Kidney (tissue), 13 donors: ENCODE measurements at regions not wholly inside any gene's neighbourhood (a gene's known extent, or its start where the extent isn't known, plus 50 kb on each side); places are given as distances from the start of the nearest gene placed in this dataset.
A peak's percentile ranks its signal among the peaks of the same experiment; 100 is the strongest.

Experiments
- DNase-seq, 5 donors: peaks; one replicate each; pipeline ENCODE4 v3.0.0-alpha.2; 2013 to 2020
- FAIRE-seq: peaks from 2 replicates; lab custom pipeline; 2012; peaks lifted over from hg19 to GRCh38; lab: Jason Lieb, UNC
- H3K27ac ChIP-seq, 2 donors: one replicate each; pipeline ENCODE4 v1.7.0; 2013; ENCODE audit warnings: low read depth in 2 of 2, low read length in 2 of 2, inconsistent platforms in 1 of 2
- H3K27me3 ChIP-seq: one replicate; pipeline ENCODE4 v1.7.1; 2013; ENCODE audit warnings: low read length, inconsistent platforms; ENCODE audit not compliant: control insufficient read depth, insufficient read depth
- H3K36me3 ChIP-seq, 3 donors: one replicate each; pipeline versions ENCODE4 v1.7.0 to v1.7.1; 2013; ENCODE audit warnings: low read length in 3 of 3, control low read depth in 1 of 3, inconsistent platforms in 1 of 3; ENCODE audit not compliant: insufficient read depth in 3 of 3, control insufficient read depth in 2 of 3
- H3K4me1 ChIP-seq, 3 donors: one replicate each; pipeline versions ENCODE4 v1.7.0 to v1.7.1; 2013; ENCODE audit warnings: low read length in 3 of 3, inconsistent platforms in 1 of 3, low read depth in 1 of 3; ENCODE audit not compliant: control insufficient read depth in 2 of 3, insufficient read depth in 2 of 3
- H3K4me3 ChIP-seq, 3 donors: one replicate each; pipeline versions ENCODE4 v1.7.0 to v1.8.1; 2013; ENCODE audit warnings: low read length in 3 of 3, control low read depth in 1 of 3, inconsistent platforms in 1 of 3
- H3K9ac ChIP-seq, 3 donors: one replicate each; pipeline versions ENCODE4 v1.7.0 to v1.7.1; 2013; ENCODE audit warnings: low read length in 3 of 3, control low read depth in 1 of 3, inconsistent platforms in 1 of 3
- H3K9me3 ChIP-seq, 3 donors: one replicate each; pipeline versions ENCODE4 v1.7.0 to v1.7.1; 2013; ENCODE audit warnings: low read length in 3 of 3, control low read depth in 1 of 3, inconsistent platforms in 1 of 3; ENCODE audit not compliant: control insufficient read depth in 2 of 3, insufficient read depth in 1 of 3
- intact Hi-C: fragments of 100-400 bp; cut with DNase I; formaldehyde crosslinking; loops from one replicate; pipeline ENCODE4 v1.11.1; 2022
- TF ChIP-seq, protein P1 (sequence below): IDR thresholded peaks from 3 replicates; pipeline ENCODE4 v1.5.1; 2012; ENCODE audit warnings: mild to moderate bottlenecking, moderate library complexity, borderline replicate concordance; ENCODE audit not compliant: insufficient read depth; ENCODE audit errors: extremely low read depth
- donor health status: control.
- donor health status: control.
- donor health status: control.
- donor health status: control.
- donor health status: control.
- donor health status: DM: yes; HTN: yes; CAD: no.
- donor health status: Normal renal cell carcinoma (clear cell type).

DNA sequence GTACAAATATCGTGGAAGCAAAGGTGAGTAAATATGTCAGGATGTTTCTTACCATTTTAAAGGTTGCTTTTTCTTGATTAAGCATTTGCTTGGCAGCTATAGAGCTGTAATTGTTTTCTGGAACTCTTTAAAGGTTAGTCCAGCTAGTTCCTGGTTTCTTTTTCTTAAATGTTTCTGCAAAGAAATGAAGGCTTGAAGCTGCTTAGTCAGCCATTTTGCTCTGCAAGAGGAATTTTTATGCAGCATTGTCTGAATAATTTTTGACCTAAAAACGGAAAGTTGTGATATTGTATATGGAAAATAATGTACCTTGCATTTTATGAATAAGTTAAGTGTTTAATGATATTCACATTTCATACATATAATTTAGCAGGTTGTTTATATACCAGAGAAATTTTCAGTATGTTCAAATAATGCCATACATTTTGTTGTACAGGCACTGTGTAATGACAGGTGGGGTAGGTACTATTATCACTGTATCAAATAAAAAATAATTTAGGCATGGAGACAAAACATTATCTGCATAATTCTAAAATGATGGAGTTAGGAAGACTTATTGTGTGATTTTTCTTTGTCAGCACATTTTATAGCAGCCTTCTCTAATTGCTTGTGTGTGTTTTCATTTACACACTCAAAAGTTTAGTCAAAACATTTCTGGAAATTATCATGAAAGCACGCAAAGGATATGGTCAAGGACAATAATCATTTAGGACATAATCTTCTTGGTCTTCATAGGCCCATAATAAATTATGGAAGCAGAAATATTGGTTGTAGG lies 624.4 kb downstream of the NCAM2 start:
- DNase-seq (no peak), FAIRE-seq (no peak)
- no peaks in the 10 kb centered on the region for H3K36me3 ChIP-seq
- TF ChIP-seq, protein P1, sequence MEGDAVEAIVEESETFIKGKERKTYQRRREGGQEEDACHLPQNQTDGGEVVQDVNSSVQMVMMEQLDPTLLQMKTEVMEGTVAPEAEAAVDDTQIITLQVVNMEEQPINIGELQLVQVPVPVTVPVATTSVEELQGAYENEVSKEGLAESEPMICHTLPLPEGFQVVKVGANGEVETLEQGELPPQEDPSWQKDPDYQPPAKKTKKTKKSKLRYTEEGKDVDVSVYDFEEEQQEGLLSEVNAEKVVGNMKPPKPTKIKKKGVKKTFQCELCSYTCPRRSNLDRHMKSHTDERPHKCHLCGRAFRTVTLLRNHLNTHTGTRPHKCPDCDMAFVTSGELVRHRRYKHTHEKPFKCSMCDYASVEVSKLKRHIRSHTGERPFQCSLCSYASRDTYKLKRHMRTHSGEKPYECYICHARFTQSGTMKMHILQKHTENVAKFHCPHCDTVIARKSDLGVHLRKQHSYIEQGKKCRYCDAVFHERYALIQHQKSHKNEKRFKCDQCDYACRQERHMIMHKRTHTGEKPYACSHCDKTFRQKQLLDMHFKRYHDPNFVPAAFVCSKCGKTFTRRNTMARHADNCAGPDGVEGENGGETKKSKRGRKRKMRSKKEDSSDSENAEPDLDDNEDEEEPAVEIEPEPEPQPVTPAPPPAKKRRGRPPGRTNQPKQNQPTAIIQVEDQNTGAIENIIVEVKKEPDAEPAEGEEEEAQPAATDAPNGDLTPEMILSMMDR, result no peak
- H3K4me3 ChIP-seq, result no peak overlapping the region
- no peak overlapping the region for H3K9ac ChIP-seq
- intact Hi-C loops, result no loop called here
- H3K4me1 ChIP-seq, result no peaks in the 10 kb centered on the region
- no peaks in the 10 kb centered on the region for H3K9me3 ChIP-seq
- no peak overlapping the region for H3K27ac ChIP-seq
- H3K27me3 ChIP-seq, result no peaks in the 10 kb centered on the region

DNA sequence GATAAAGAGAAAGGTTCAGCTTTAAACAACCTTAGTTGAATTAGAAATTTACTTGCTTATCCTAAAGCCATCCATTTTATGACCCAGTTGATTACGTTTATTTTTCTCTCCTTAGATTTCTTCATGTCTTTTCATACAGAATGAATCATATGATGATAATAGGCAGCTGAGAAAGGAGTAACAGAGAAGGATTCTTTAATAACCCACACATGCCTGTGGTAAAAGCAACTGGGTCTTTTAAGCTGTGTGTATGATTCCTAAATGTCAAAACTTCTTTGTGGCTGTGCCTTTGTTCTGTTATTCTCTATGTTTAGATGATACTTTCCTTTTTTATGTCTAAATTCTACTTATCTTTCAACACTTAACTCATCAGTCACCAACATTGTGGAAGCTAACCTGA lies 626.5 kb downstream of the NCAM2 start:
- Histone ChIP-seq H3K9me3 (no peaks in the 10 kb centered on the region), H3K4me3 (no peak overlapping the region), H3K36me3 (no peaks in the 10 kb centered on the region), H3K9ac (no peak overlapping the region), H3K4me1 (no peaks in the 10 kb centered on the region), H3K27ac (no peak overlapping the region), H3K27me3 (no peaks in the 10 kb centered on the region)
- TF ChIP-seq, protein P1, result no peak
- intact Hi-C loops, result no loop called here
- FAIRE-seq (no peak), DNase-seq (no peak)

DNA sequence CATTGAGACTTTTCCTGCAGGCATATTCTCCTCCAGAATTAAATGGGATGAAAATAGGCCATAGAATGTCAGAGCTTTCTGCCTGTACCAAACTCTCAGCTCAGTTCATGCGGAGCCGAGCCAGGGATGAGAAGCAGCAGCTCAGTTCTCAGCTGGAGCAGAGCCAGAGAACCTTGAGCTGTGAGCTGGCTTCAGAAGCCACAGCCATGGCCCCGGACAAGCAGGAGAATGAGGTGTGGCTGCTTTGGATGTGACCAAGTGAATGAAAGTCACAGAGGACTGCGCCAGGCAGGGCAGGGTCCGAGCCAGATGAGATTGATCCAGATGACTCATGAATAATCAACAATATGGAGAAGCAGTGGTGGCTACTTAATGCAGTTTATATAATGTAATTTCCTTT lies 633.8 kb downstream of the NCAM2 start:
- H3K9ac ChIP-seq, result no peak overlapping the region
- no peaks in the 10 kb centered on the region for H3K4me1 ChIP-seq
- intact Hi-C loops, result no loop called here
- no peaks in the 10 kb centered on the region for H3K9me3 ChIP-seq
- no peak for FAIRE-seq
- no peak overlapping the region for H3K4me3 ChIP-seq
- TF ChIP-seq, protein P1, result no peak
- H3K27ac ChIP-seq, result no peak overlapping the region
- no peaks in the 10 kb centered on the region for H3K36me3 ChIP-seq
- no peaks in the 10 kb centered on the region for H3K27me3 ChIP-seq
- peak in 1 of 5 donors; percentile 30 for DNase-seq
